ENCODE measurements at regions not wholly inside any gene's neighbourhood (a gene's known extent, or its start where the extent isn't known, plus 50 kb on each side); places are given as distances from the start of the nearest gene placed in this dataset.

GRCh38 chr6:140437619-140438345 lies 1063.3 kb upstream of the CITED2 start:
- Mint-ChIP-seq H3K27ac (no peak overlapping the region), H3K9me3 (no peaks in the 10 kb centered on the region), H3K4me3 (no peak overlapping the region), H3K4me1 (no peaks in the 10 kb centered on the region), H3K36me3 (no peaks in the 10 kb centered on the region)
- ATAC-seq (no peak), DNase-seq (ENCODE audit: low spot score in 2 of 2) (no peak)

GRCh38 chr6:140436023-140436811 lies 1061.8 kb upstream of the CITED2 start:
- DNase-seq (ENCODE audit: low spot score in 2 of 2) (no peak), ATAC-seq (no peak)
- H3K36me3 Mint-ChIP-seq, result no peaks in the 10 kb centered on the region
- H3K9me3 Mint-ChIP-seq, result no peaks in the 10 kb centered on the region
- H3K4me1 Mint-ChIP-seq, result no peaks in the 10 kb centered on the region
- no peak overlapping the region for H3K27ac Mint-ChIP-seq
- H3K4me3 Mint-ChIP-seq, result no peak overlapping the region

- no peaks in the 10 kb centered on the region for H3K36me3 Mint-ChIP-seq
- DNase-seq (ENCODE audit: low spot score in 2 of 2), result no peak
These were observed 1060.3 kb upstream of the CITED2 start for GRCh38 chr6:140434761-140435160.

GRCh38 chr6:140433072-140433471 lies 1058.6 kb upstream of the CITED2 start:
- Mint-ChIP-seq H3K27ac (no peak overlapping the region), H3K4me1 (no peaks in the 10 kb centered on the region), H3K4me3 (no peak overlapping the region)

More at GRCh38 chr6:140434761-140435160, 1060.3 kb upstream of the CITED2 start:
- Mint-ChIP-seq H3K27ac (no peak overlapping the region), H3K9me3 (no peaks in the 10 kb centered on the region), H3K4me1 (no peaks in the 10 kb centered on the region), H3K4me3 (no peak overlapping the region)
- no peak for ATAC-seq

GRCh38 chr6:140427842-140428241 lies 1053.4 kb upstream of the CITED2 start:
- Mint-ChIP-seq H3K27ac (no peak overlapping the region), H3K4me1 (no peaks in the 10 kb centered on the region), H3K4me3 (no peak overlapping the region), H3K36me3 (no peaks in the 10 kb centered on the region), H3K9me3 (no peaks in the 10 kb centered on the region)
- DNase-seq (ENCODE audit: low spot score in 2 of 2) (no peak), ATAC-seq (peak; percentile 26)

More at GRCh38 chr6:140433072-140433471, 1058.6 kb upstream of the CITED2 start:
- no peak for ATAC-seq
- H3K36me3 Mint-ChIP-seq, result no peaks in the 10 kb centered on the region
- no peaks in the 10 kb centered on the region for H3K9me3 Mint-ChIP-seq
- DNase-seq (ENCODE audit: low spot score in 2 of 2), result no peak

- H3K9me3 Mint-ChIP-seq, result peaks cover 13% of the 10 kb centered on the region
- ATAC-seq (no peak), DNase-seq (ENCODE audit: low spot score in 2 of 2) (no peak)
- H3K4me3 Mint-ChIP-seq, result no peak overlapping the region
- no peaks in the 10 kb centered on the region for H3K4me1 Mint-ChIP-seq
- H3K36me3 Mint-ChIP-seq, result no peaks in the 10 kb centered on the region
- H3K27ac Mint-ChIP-seq, result no peak overlapping the region
These were observed 1040.6 kb upstream of the CITED2 start for GRCh38 chr6:140414966-140415620.

- no peaks in the 10 kb centered on the region for H3K36me3 Mint-ChIP-seq
- ATAC-seq (no peak), DNase-seq (ENCODE audit: low spot score in 2 of 2) (no peak)
- H3K4me1 Mint-ChIP-seq, result no peaks in the 10 kb centered on the region
- H3K27ac Mint-ChIP-seq, result no peak overlapping the region
- peaks cover 7% of the 10 kb centered on the region for H3K9me3 Mint-ChIP-seq
- no peak overlapping the region for H3K4me3 Mint-ChIP-seq
These were observed 1028.6 kb upstream of the CITED2 start for GRCh38 chr6:140403020-140403419.

GRCh38 chr6:140401761-140402160 lies 1027.3 kb upstream of the CITED2 start:
- Mint-ChIP-seq H3K36me3 (no peaks in the 10 kb centered on the region), H3K9me3 (peaks cover 3% of the 10 kb centered on the region), H3K4me3 (no peak overlapping the region), H3K4me1 (no peaks in the 10 kb centered on the region), H3K27ac (no peak overlapping the region)
- no peak for ATAC-seq
- DNase-seq (ENCODE audit: low spot score in 2 of 2), result no peak

- H3K9me3 Mint-ChIP-seq, result no peaks in the 10 kb centered on the region
- DNase-seq (ENCODE audit: low spot score in 2 of 2), result no peak
- H3K4me3 Mint-ChIP-seq, result no peak overlapping the region
- ATAC-seq, result no peak
- H3K4me1 Mint-ChIP-seq, result no peaks in the 10 kb centered on the region
- no peaks in the 10 kb centered on the region for H3K36me3 Mint-ChIP-seq
- H3K27ac Mint-ChIP-seq, result no peak overlapping the region
These were observed 1023.6 kb upstream of the CITED2 start for GRCh38 chr6:140398076-140398475.

GRCh38 chr6:140397106-140397505 lies 1022.7 kb upstream of the CITED2 start:
- Mint-ChIP-seq H3K9me3 (no peaks in the 10 kb centered on the region), H3K4me3 (no peak overlapping the region), H3K4me1 (no peaks in the 10 kb centered on the region), H3K36me3 (no peaks in the 10 kb centered on the region), H3K27ac (no peak overlapping the region)
- DNase-seq (ENCODE audit: low spot score in 2 of 2) (no peak), ATAC-seq (no peak)

- ATAC-seq, result no peak
- Mint-ChIP-seq H3K36me3 (no peaks in the 10 kb centered on the region), H3K27ac (no peak overlapping the region), H3K4me1 (no peaks in the 10 kb centered on the region), H3K4me3 (no peak overlapping the region), H3K9me3 (no peaks in the 10 kb centered on the region)
- no peak for DNase-seq (ENCODE audit: low spot score in 2 of 2)
These were observed 1019.5 kb upstream of the CITED2 start for GRCh38 chr6:140393665-140394540.

- H3K36me3 Mint-ChIP-seq, result no peaks in the 10 kb centered on the region
- no peaks in the 10 kb centered on the region for H3K4me1 Mint-ChIP-seq
- no peak for DNase-seq (ENCODE audit: low spot score in 2 of 2)
These were observed 1014.4 kb upstream of the CITED2 start for GRCh38 chr6:140388815-140389214.

GRCh38 chr6:140388192-140388802 lies 1013.8 kb upstream of the CITED2 start:
- DNase-seq (ENCODE audit: low spot score in 2 of 2) (no peak), ATAC-seq (no peak)
- Mint-ChIP-seq H3K9me3 (no peaks in the 10 kb centered on the region), H3K36me3 (no peaks in the 10 kb centered on the region), H3K27ac (no peak overlapping the region), H3K4me1 (no peaks in the 10 kb centered on the region), H3K4me3 (no peak overlapping the region)

More at GRCh38 chr6:140388815-140389214, 1014.4 kb upstream of the CITED2 start:
- H3K9me3 Mint-ChIP-seq, result no peaks in the 10 kb centered on the region
- no peak overlapping the region for H3K4me3 Mint-ChIP-seq
- no peak for ATAC-seq
- H3K27ac Mint-ChIP-seq, result no peak overlapping the region

GRCh38 chr6:140385679-140386078 lies 1011.2 kb upstream of the CITED2 start:
- no peaks in the 10 kb centered on the region for H3K9me3 Mint-ChIP-seq
- DNase-seq (ENCODE audit: low spot score in 2 of 2) (no peak), ATAC-seq (no peak)
- no peaks in the 10 kb centered on the region for H3K36me3 Mint-ChIP-seq
- H3K27ac Mint-ChIP-seq, result no peak overlapping the region
- H3K4me1 Mint-ChIP-seq, result no peaks in the 10 kb centered on the region
- no peak overlapping the region for H3K4me3 Mint-ChIP-seq
